PC-9 (cell line): ENCODE measurements at regions not wholly inside any gene's neighbourhood (a gene's known extent, or its start where the extent isn't known, plus 50 kb on each side); places are given as distances from the start of the nearest gene placed in this dataset.

Experiments used
- BruUV-seq: library from RNA; stranded (reverse); fragments of 400-500 nt; replicated peaks from 2 replicates; lab custom pipeline; 2021; lab: Mats Ljungman, UMichigan
- CTCF ChIA-PET: fragments of 300-600 bp; sonication (Branson Sonifier 250); formaldehyde crosslinking; loops from one replicate; lab custom pipeline; 2022; ENCODE audit warnings: antibody characterized with exemption; lab: Charles Lee
- POLR2A ChIA-PET: fragments of 300-600 bp; sonication (Branson Sonifier 250); formaldehyde crosslinking; loops from one replicate; lab custom pipeline; 2022; ENCODE audit warnings: antibody characterized with exemption; ENCODE audit not compliant: unreplicated experiment; lab: Charles Lee
- DNase-seq, 2 experiments: peaks; one replicate each; pipeline versions ENCODE4 v3.0.0 to v3.0.0-alpha.2; 2015 to 2022; ENCODE audit warnings: mixed read lengths in 1 of 2
- H2AFZ ChIP-seq: fragments of 200-600 bp; sonication (generic); 2 replicates; pipeline ENCODE4 v1.8.1; 2017; ENCODE audit warnings: antibody characterized with exemption
- H3F3A ChIP-seq: fragments of 200-600 bp; sonication (generic); 2 replicates; pipeline ENCODE4 v1.8.1; 2017; ENCODE audit warnings: antibody characterized with exemption, mild to moderate bottlenecking, low read depth; ENCODE audit not compliant: insufficient read depth
- H3K27ac ChIP-seq: fragments of 200-600 bp; sonication (generic); 2 replicates; pipeline ENCODE4 v1.6.1; 2016; ENCODE audit warnings: mixed run types
- H3K27me3 ChIP-seq: fragments of 200-600 bp; sonication (generic); 2 replicates; pipeline ENCODE4 v1.6.1; 2016; ENCODE audit warnings: low read depth, mixed run types; ENCODE audit not compliant: insufficient read depth
- H3K36me3 ChIP-seq: fragments of 200-600 bp; sonication (generic); 2 replicates; pipeline ENCODE4 v1.6.1; 2016; ENCODE audit warnings: low read depth, mixed run types
- H3K4me1 ChIP-seq: fragments of 200-600 bp; sonication (generic); replicated peaks from 2 replicates; pipeline ENCODE4 v1.6.1; 2016; ENCODE audit warnings: mixed run types; ENCODE audit not compliant: insufficient read depth
- H3K4me2 ChIP-seq: fragments of 200-600 bp; sonication (generic); 2 replicates; pipeline ENCODE4 v1.6.1; 2017; ENCODE audit warnings: mixed run types
- H3K4me3 ChIP-seq: fragments of 200-600 bp; sonication (generic); 2 replicates; pipeline ENCODE4 v1.6.1; 2016; ENCODE audit warnings: mixed run types
- H3K79me2 ChIP-seq: fragments of 200-600 bp; sonication (generic); 2 replicates; pipeline ENCODE4 v1.6.1; 2017; ENCODE audit warnings: low read depth, mixed run types
- H3K9me2 ChIP-seq: fragments of 200-600 bp; sonication (generic); 2 replicates; pipeline ENCODE4 v1.8.1; 2017; ENCODE audit warnings: mild to moderate bottlenecking; ENCODE audit not compliant: insufficient read depth
- H3K9me3 ChIP-seq: fragments of 200-600 bp; sonication (generic); 2 replicates; pipeline ENCODE4 v1.8.1; 2016; ENCODE audit warnings: low read depth; ENCODE audit not compliant: insufficient read depth
- H4K20me1 ChIP-seq: fragments of 200-600 bp; sonication (generic); 2 replicates; pipeline ENCODE4 v1.8.1; 2017; ENCODE audit not compliant: insufficient read depth
- CTCF ChIP-seq: fragments of 200-600 bp; sonication (generic); conservative IDR thresholded peaks from 2 replicates; pipeline ENCODE4 v1.6.1; 2017; ENCODE audit warnings: mixed run types, antibody characterized with exemption, mild to moderate bottlenecking, moderate library complexity
- EZH2 ChIP-seq: fragments of 200-600 bp; sonication (generic); IDR thresholded peaks from 2 replicates; pipeline ENCODE4 v1.8.0; 2017; ENCODE audit warnings: antibody characterized with exemption, low read depth
- intact Hi-C: fragments of 100-400 bp; cut with micrococcal nuclease; formaldehyde crosslinking; loops from one replicate; pipeline ENCODE4 v1.10.0; 2022; ENCODE audit not compliant: unreplicated experiment

GRCh38 chr7:38329340-38329739 lies 55.9 kb upstream of the TARP start:
- no peaks in the 10 kb centered on the region for H3K36me3 ChIP-seq
- H3K4me3 ChIP-seq, result no peak overlapping the region
- ChIA-PET POLR2A (no interaction called here), CTCF (no interaction called here)
- peak in 1 of 2 experiments; percentile 10 for DNase-seq
- no peak overlapping the region for H3K4me2 ChIP-seq
- no peaks in the 10 kb centered on the region for H3K4me1 ChIP-seq
- no TSS peak for BruUV-seq
- H4K20me1 ChIP-seq, result no peaks in the 10 kb centered on the region
- TF ChIP-seq CTCF (no peak), EZH2 (no peak)
- H3K9me3 ChIP-seq, result no peaks in the 10 kb centered on the region
- H2AFZ ChIP-seq, result no peak overlapping the region
- peaks cover 45% of the 10 kb centered on the region for H3K27me3 ChIP-seq
- no peak overlapping the region for H3K27ac ChIP-seq
- intact Hi-C loops, result no loop called here
- H3F3A ChIP-seq, result no peaks in the 10 kb centered on the region
- no peaks in the 10 kb centered on the region for H3K9me2 ChIP-seq
- H3K79me2 ChIP-seq, result no peaks in the 10 kb centered on the region

- Histone ChIP-seq H4K20me1 (no peaks in the 10 kb centered on the region), H3K4me2 (no peak overlapping the region), H3K27me3 (peaks cover 45% of the 10 kb centered on the region), H3K36me3 (no peaks in the 10 kb centered on the region), H3K4me3 (no peak overlapping the region), H3K27ac (no peak overlapping the region), H3K4me1 (no peaks in the 10 kb centered on the region), H3K9me3 (no peaks in the 10 kb centered on the region), H3K79me2 (no peaks in the 10 kb centered on the region), H3F3A (no peaks in the 10 kb centered on the region), H2AFZ (no peak overlapping the region), H3K9me2 (no peaks in the 10 kb centered on the region)
- CTCF ChIA-PET, result no interaction called here
- BruUV-seq, result no TSS peak
- peak in 1 of 2 experiments; percentile 31 for DNase-seq
- POLR2A ChIA-PET, result no interaction called here
- TF ChIP-seq EZH2, result no peak
- TF ChIP-seq CTCF, result no peak
- intact Hi-C loops, result no loop called here
Measured at GRCh38 chr7:38328814-38329213, 55.4 kb upstream of the TARP start.

GRCh38 chr7:38327637-38328036 lies 54.2 kb upstream of the TARP start:
- H3K27ac ChIP-seq, result no peak overlapping the region
- ChIA-PET CTCF (no interaction called here), POLR2A (no interaction called here)
- DNase-seq, result no peak
- H3K36me3 ChIP-seq, result no peaks in the 10 kb centered on the region
- no peaks in the 10 kb centered on the region for H3F3A ChIP-seq
- no peaks in the 10 kb centered on the region for H3K4me1 ChIP-seq
- H2AFZ ChIP-seq, result no peak overlapping the region
- TF ChIP-seq EZH2 (no peak), CTCF (no peak)
- no peak overlapping the region for H3K4me3 ChIP-seq
- H3K27me3 ChIP-seq, result peaks cover 45% of the 10 kb centered on the region
- BruUV-seq, result no TSS peak
- intact Hi-C loops, result no loop called here
- H3K79me2 ChIP-seq, result no peaks in the 10 kb centered on the region
- H3K9me3 ChIP-seq, result no peaks in the 10 kb centered on the region
- H4K20me1 ChIP-seq, result no peaks in the 10 kb centered on the region
- H3K9me2 ChIP-seq, result no peaks in the 10 kb centered on the region
- H3K4me2 ChIP-seq, result no peak overlapping the region
